Spleen (tissue), 7 donors: ENCODE measurements at regions not wholly inside any gene's neighbourhood (a gene's known extent, or its start where the extent isn't known, plus 50 kb on each side); places are given as distances from the start of the nearest gene placed in this dataset.

Source experiments
- POLR2AphosphoS5 ChIP-seq, 3 donors: sonication (generic); formaldehyde crosslinking; IDR thresholded peaks; one replicate each; pipeline ENCODE4 v1.5.1; 2017; ENCODE audit warnings: antibody characterized with exemption in 3 of 3
- TF ChIP-seq, protein P1 (sequence below), 11 experiments: fragments of 200-600 bp in 7 of 11; fragments of 450-650 bp in 4 of 11; sonication (generic) in 4 of 11; IDR thresholded peaks in 8 of 11; conservative IDR thresholded peaks in 3 of 11; 1 replicate in 7 of 11; 2 replicates in 4 of 11; pipeline versions ENCODE4 v1.4.0 to v1.8.0; 2016 to 2021; ENCODE audit warnings: antibody characterized with exemption in 11 of 11, inconsistent platforms in 4 of 11, mild to moderate bottlenecking in 1 of 11
- donor health status: DM: no; HTN: no; CAD: no; lungs with moderate emphysema.
- donor health status: DM: no; HTN: no; CAD: no.
- donor health status: DM: no; HTN: no; CAD: no.

DNA sequence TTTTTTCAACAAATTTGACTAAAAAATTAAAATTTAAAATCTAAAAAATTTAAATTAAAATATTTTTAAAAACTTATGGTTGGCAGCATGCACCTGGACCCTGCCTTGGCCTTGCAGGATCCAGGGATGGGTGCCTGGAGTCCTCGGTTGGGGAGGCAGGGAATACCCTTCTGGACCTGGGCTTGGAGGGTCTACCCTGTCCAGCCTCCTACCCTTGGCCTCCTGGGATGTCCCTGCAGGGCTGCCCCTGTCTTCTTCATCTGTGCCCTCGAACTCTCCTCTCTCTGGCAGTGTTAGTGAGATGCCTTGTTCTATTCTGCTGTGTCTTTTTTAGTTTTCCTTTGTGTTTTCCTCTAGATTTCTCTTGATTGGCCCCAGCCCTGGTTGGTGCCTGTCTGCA, 68.9 kb upstream of the HAAO start:
- TF ChIP-seq, protein P1, sequence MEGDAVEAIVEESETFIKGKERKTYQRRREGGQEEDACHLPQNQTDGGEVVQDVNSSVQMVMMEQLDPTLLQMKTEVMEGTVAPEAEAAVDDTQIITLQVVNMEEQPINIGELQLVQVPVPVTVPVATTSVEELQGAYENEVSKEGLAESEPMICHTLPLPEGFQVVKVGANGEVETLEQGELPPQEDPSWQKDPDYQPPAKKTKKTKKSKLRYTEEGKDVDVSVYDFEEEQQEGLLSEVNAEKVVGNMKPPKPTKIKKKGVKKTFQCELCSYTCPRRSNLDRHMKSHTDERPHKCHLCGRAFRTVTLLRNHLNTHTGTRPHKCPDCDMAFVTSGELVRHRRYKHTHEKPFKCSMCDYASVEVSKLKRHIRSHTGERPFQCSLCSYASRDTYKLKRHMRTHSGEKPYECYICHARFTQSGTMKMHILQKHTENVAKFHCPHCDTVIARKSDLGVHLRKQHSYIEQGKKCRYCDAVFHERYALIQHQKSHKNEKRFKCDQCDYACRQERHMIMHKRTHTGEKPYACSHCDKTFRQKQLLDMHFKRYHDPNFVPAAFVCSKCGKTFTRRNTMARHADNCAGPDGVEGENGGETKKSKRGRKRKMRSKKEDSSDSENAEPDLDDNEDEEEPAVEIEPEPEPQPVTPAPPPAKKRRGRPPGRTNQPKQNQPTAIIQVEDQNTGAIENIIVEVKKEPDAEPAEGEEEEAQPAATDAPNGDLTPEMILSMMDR (IDR thresholded peaks at IDR 0.05 in 8 of 11, conservative IDR thresholded peaks at IDR 0.05 in 3 of 11) = no peak
- no peak for TF ChIP-seq POLR2AphosphoS5 (IDR thresholded peaks at IDR 0.05)
